HEK293 (cell line): ENCODE measurements at regions not wholly inside any gene's neighbourhood (a gene's known extent, or its start where the extent isn't known, plus 50 kb on each side); places are given as distances from the start of the nearest gene placed in this dataset.
A peak's percentile ranks its signal among the peaks of the same experiment; 100 is the strongest.

Experiments used
- CTCF ChIA-PET: fragments of 350-600 bp; formaldehyde crosslinking; extraction: SDS; loops from one replicate; lab custom pipeline; 2021; ENCODE audit warnings: antibody characterized with exemption; lab: Yijun Ruan, JAX
- POLR2A ChIA-PET: fragments of 300-600 bp; formaldehyde crosslinking; extraction: SDS; loops from one replicate; lab custom pipeline; 2020; ENCODE audit warnings: antibody characterized with exemption, inconsistent platforms; lab: Yijun Ruan, JAX
- H3K27ac ChIP-seq: fragments of 200-500 bp; sonication (Bioruptor generic); 2 replicates; pipeline ENCODE4 v1.5.1; 2014; ENCODE audit warnings: low read depth, low read length, control low read depth, inconsistent platforms; ENCODE audit errors: extremely low read depth
- H3K36me3 ChIP-seq, 2 experiments: fragments of 200-500 bp in 1 of 2; sonication (Bioruptor generic) in 1 of 2; 1 replicate in 1 of 2; 2 replicates in 1 of 2; pipeline ENCODE4 v1.5.1; 2014 to 2017; ENCODE audit warnings: inconsistent platforms in 2 of 2, low read length in 2 of 2; ENCODE audit not compliant: control insufficient read depth in 2 of 2, insufficient read depth in 1 of 2
- H3K4me1 ChIP-seq: fragments of 200-500 bp; sonication (Bioruptor generic); 2 replicates; pipeline ENCODE4 v1.5.1; 2014; ENCODE audit warnings: mild to moderate bottlenecking, low read length, inconsistent platforms; ENCODE audit not compliant: control insufficient read depth, insufficient read depth
- H3K4me3 ChIP-seq: 2 replicates; pipeline ENCODE4 v1.5.1; 2011; ENCODE audit warnings: low read depth, mild to moderate bottlenecking, control low read depth, low read length, moderate library complexity
- H3K9me3 ChIP-seq: fragments of 200-500 bp; sonication (Bioruptor generic); 2 replicates; pipeline ENCODE4 v1.5.1; 2014; ENCODE audit warnings: low read depth, low read length, inconsistent platforms; ENCODE audit not compliant: control insufficient read depth, insufficient read depth
- EGR2 ChIP-seq: fragments of 450-650 bp; formaldehyde crosslinking; IDR thresholded peaks from 2 replicates; pipeline ENCODE4 v1.5.1; 2016; ENCODE audit warnings: low read depth, missing biosample characterization, missing genetic modification characterization
- MYNN ChIP-seq: fragments of 450-650 bp; formaldehyde crosslinking; IDR thresholded peaks from 2 replicates; pipeline ENCODE4 v1.5.1; 2016; ENCODE audit warnings: missing biosample characterization, missing genetic modification characterization, borderline replicate concordance
- ZBTB17 ChIP-seq: fragments of 450-650 bp; formaldehyde crosslinking; IDR thresholded peaks from 2 replicates; pipeline ENCODE4 v1.5.1; 2016; ENCODE audit warnings: missing biosample characterization, missing genetic modification characterization
- ZFHX2 ChIP-seq: fragments of 450-650 bp; formaldehyde crosslinking; conservative IDR thresholded peaks from 2 replicates; pipeline ENCODE4 v1.5.1; 2016; ENCODE audit warnings: missing biosample characterization, missing genetic modification characterization
- ZNF302 ChIP-seq: fragments of 450-650 bp; formaldehyde crosslinking; IDR thresholded peaks from 2 replicates; pipeline ENCODE4 v1.5.1; 2016; ENCODE audit warnings: missing biosample characterization, missing genetic modification characterization, low read depth
- ZNF341 ChIP-seq: fragments of 450-650 bp; formaldehyde crosslinking; IDR thresholded peaks from 2 replicates; pipeline ENCODE4; 2016; ENCODE audit warnings: low read depth, missing biosample characterization, missing genetic modification characterization
- ZNF354C ChIP-seq: fragments of 450-650 bp; formaldehyde crosslinking; IDR thresholded peaks from 2 replicates; pipeline ENCODE4 v1.5.1; 2016; ENCODE audit warnings: missing biosample characterization, missing genetic modification characterization, low read depth, borderline replicate concordance
- ZNF37A ChIP-seq: fragments of 450-650 bp; IDR thresholded peaks from 2 replicates; pipeline ENCODE4 v1.5.1; 2018; ENCODE audit warnings: missing biosample characterization, missing genetic modification characterization
- ZNF571 ChIP-seq: fragments of 450-650 bp; formaldehyde crosslinking; IDR thresholded peaks from 2 replicates; pipeline ENCODE4 v1.5.0; 2017; ENCODE audit warnings: missing biosample characterization, missing genetic modification characterization
- ZNF776 ChIP-seq: fragments of 450-650 bp; formaldehyde crosslinking; IDR thresholded peaks from 2 replicates; pipeline ENCODE4 v1.5.0; 2017; ENCODE audit warnings: missing biosample characterization, missing genetic modification characterization, borderline replicate concordance
- ZNF785 ChIP-seq: fragments of 450-650 bp; formaldehyde crosslinking; IDR thresholded peaks from 2 replicates; pipeline ENCODE4 v1.5.1; 2016; ENCODE audit warnings: missing biosample characterization, missing genetic modification characterization
- TF ChIP-seq, protein P1 (sequence below): fragments of 450-650 bp; formaldehyde crosslinking; IDR thresholded peaks from 2 replicates; pipeline ENCODE4 v1.5.1; 2016; ENCODE audit warnings: missing biosample characterization, missing genetic modification characterization
- TF ChIP-seq, protein P2 (sequence below): fragments of 450-650 bp; formaldehyde crosslinking; IDR thresholded peaks from 2 replicates; pipeline ENCODE4 v1.5.1; 2017; ENCODE audit warnings: missing biosample characterization, missing genetic modification characterization
- TF ChIP-seq, protein P3 (sequence below): sonication (generic); formaldehyde crosslinking; IDR thresholded peaks from 2 replicates; pipeline ENCODE4 v1.8.1; 2022; ENCODE audit warnings: mild to moderate bottlenecking, moderate library complexity, missing genetic modification reagents
- TF ChIP-seq, protein P4 (sequence below): fragments of 450-650 bp; formaldehyde crosslinking; IDR thresholded peaks from 2 replicates; pipeline ENCODE4 v1.5.1; 2016; ENCODE audit warnings: missing biosample characterization, missing genetic modification characterization
- TF ChIP-seq, protein P5 (sequence below): fragments of 450-650 bp; formaldehyde crosslinking; IDR thresholded peaks from 2 replicates; pipeline ENCODE4 v1.5.1; 2016; ENCODE audit warnings: missing biosample characterization, missing genetic modification characterization
- TF ChIP-seq, protein P6 (sequence below): fragments of 450-650 bp; formaldehyde crosslinking; IDR thresholded peaks from 2 replicates; pipeline ENCODE4 v1.5.1; 2016; ENCODE audit warnings: missing biosample characterization, missing genetic modification characterization, low read depth
- TF ChIP-seq, protein P7 (sequence below): fragments of 450-650 bp; formaldehyde crosslinking; IDR thresholded peaks from 2 replicates; pipeline ENCODE4 v1.5.1; 2016; ENCODE audit warnings: missing biosample characterization, missing genetic modification characterization

DNA sequence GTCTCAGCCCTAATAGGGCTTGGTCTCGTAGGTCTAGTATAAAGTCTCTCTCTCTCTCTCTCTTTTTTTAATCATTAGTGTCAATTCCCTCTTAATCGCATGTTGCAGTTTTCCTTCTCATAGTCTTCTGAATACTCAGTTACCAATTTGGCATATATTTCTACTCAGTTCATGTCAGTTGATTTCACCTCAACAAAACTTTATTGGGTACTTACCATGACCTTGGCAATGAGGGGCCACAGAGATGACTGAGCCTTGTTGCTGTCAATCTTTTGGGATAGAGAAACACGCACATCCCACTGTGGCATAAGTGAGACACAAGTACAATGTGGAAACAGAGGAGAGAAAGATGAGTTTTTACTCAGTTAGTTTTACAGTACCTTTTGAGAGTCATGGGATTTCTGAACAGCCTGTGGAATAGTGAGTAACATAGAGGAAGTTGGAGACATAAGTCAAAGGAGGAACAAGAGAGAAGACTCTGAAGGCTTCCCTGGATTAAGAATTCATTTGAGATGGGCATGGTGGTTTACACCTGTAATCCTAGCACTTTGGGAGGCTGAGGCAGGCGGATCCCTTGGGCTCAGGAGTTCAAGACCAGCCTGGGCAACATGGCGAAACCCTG lies 150.2 kb upstream of the CBLB start:
- Histone ChIP-seq H3K36me3 (no peaks in the 10 kb centered on the region), H3K4me3 (no peak overlapping the region), H3K4me1 (no peaks in the 10 kb centered on the region), H3K9me3 (no peaks in the 10 kb centered on the region), H3K27ac (no peak overlapping the region)
- ChIA-PET POLR2A (no interaction called here), CTCF (interaction anchor here (0.6 kb wide), 1 partner anchor 1048 kb away, joined by 3 read pairs; no protein-coding TSS in a partner anchor)
- no peak for TF ChIP-seq ZNF785
- TF ChIP-seq, protein P1, sequence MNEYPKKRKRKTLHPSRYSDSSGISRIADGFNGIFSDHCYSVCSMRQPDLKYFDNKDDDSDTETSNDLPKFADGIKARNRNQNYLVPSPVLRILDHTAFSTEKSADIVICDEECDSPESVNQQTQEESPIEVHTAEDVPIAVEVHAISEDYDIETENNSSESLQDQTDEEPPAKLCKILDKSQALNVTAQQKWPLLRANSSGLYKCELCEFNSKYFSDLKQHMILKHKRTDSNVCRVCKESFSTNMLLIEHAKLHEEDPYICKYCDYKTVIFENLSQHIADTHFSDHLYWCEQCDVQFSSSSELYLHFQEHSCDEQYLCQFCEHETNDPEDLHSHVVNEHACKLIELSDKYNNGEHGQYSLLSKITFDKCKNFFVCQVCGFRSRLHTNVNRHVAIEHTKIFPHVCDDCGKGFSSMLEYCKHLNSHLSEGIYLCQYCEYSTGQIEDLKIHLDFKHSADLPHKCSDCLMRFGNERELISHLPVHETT, result no peak
- TF ChIP-seq, protein P2, sequence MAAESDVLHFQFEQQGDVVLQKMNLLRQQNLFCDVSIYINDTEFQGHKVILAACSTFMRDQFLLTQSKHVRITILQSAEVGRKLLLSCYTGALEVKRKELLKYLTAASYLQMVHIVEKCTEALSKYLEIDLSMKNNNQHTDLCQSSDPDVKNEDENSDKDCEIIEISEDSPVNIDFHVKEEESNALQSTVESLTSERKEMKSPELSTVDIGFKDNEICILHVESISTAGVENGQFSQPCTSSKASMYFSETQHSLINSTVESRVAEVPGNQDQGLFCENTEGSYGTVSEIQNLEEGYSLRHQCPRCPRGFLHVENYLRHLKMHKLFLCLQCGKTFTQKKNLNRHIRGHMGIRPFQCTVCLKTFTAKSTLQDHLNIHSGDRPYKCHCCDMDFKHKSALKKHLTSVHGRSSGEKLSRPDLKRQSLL (tag by site-specific recombination), result no peak

DNA sequence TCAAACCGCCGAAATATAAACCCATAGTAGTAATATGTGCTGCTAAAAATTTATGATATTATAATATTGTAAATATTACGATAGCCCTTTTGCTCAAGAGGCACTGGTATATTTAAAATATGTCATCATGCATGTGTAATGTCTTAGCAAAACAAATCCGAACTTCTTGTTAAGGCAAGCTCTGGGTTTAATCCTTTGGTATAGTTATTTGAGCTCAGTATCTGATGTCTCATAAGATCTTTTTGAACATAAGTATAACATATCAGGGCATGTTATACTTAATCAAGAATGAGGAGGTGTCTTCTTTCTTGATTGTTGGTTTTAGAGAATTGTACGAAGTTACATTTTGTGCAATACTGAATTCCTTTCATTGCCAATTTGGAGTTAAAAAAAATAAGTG lies 154.1 kb upstream of the CBLB start:
- Histone ChIP-seq H3K4me3 (no peak overlapping the region), H3K9me3 (no peaks in the 10 kb centered on the region), H3K36me3 (no peaks in the 10 kb centered on the region), H3K4me1 (no peaks in the 10 kb centered on the region), H3K27ac (no peak overlapping the region)
- TF ChIP-seq ZNF571 (tag by site-specific recombination) (no peak), ZNF354C (tag by site-specific recombination) (no peak), ZNF341 (no peak)
- POLR2A ChIA-PET, result no interaction called here
- CTCF ChIA-PET, result interaction anchor here (1.2 kb wide), 1 partner anchor 155 kb away, joined by 3 read pairs; no protein-coding TSS in a partner anchor

DNA sequence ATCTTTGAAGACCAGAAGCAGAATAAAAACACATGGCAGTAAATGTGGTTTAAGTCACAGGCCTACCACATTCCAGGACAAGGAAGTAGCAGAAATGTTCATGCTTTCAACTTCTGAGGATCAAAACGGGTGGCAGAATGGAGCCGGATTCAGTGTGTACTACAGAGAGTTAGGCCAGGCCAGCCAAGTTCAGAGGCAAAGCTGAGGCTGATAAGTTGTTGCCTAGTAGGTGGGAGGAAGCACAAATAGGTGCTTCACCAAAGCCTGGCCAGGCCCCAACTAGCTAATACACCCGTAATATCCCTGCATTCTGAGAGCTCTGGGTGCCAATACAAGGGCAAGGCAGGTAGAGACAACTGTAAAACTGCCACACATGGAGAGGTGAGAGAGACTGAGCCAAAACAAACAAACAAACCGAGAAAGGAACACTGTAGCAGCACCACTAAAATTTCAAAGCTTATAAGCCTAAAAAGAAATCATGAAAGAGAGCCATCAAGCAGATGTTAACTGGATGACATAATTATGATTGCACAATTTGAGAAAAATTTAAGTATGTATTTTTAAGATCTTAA lies 156.4 kb upstream of the CBLB start:
- no peak overlapping the region for H3K27ac ChIP-seq
- no peak overlapping the region for H3K4me3 ChIP-seq
- no peaks in the 10 kb centered on the region for H3K4me1 ChIP-seq
- ChIA-PET CTCF (no interaction called here), POLR2A (no interaction called here)
- H3K36me3 ChIP-seq, result no peaks in the 10 kb centered on the region
- no peaks in the 10 kb centered on the region for H3K9me3 ChIP-seq
- TF ChIP-seq, protein P3, sequence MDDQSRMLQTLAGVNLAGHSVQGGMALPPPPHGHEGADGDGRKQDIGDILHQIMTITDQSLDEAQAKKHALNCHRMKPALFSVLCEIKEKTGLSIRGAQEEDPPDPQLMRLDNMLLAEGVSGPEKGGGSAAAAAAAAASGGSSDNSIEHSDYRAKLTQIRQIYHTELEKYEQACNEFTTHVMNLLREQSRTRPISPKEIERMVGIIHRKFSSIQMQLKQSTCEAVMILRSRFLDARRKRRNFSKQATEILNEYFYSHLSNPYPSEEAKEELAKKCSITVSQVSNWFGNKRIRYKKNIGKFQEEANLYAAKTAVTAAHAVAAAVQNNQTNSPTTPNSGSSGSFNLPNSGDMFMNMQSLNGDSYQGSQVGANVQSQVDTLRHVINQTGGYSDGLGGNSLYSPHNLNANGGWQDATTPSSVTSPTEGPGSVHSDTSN, result no peak
- TF ChIP-seq ZNF776 (tag by site-specific recombination) (no peak), EGR2 (tag by site-specific recombination) (no peak), ZNF37A (tag by site-specific recombination) (no peak), ZNF302 (tag by site-specific recombination) (no peak), ZFHX2 (tag by site-specific recombination) (no peak), ZBTB17 (peak; percentile 71), MYNN (no peak)
- TF ChIP-seq, protein P4, sequence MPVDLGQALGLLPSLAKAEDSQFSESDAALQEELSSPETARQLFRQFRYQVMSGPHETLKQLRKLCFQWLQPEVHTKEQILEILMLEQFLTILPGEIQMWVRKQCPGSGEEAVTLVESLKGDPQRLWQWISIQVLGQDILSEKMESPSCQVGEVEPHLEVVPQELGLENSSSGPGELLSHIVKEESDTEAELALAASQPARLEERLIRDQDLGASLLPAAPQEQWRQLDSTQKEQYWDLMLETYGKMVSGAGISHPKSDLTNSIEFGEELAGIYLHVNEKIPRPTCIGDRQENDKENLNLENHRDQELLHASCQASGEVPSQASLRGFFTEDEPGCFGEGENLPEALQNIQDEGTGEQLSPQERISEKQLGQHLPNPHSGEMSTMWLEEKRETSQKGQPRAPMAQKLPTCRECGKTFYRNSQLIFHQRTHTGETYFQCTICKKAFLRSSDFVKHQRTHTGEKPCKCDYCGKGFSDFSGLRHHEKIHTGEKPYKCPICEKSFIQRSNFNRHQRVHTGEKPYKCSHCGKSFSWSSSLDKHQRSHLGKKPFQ, result no peak
- TF ChIP-seq, protein P5, sequence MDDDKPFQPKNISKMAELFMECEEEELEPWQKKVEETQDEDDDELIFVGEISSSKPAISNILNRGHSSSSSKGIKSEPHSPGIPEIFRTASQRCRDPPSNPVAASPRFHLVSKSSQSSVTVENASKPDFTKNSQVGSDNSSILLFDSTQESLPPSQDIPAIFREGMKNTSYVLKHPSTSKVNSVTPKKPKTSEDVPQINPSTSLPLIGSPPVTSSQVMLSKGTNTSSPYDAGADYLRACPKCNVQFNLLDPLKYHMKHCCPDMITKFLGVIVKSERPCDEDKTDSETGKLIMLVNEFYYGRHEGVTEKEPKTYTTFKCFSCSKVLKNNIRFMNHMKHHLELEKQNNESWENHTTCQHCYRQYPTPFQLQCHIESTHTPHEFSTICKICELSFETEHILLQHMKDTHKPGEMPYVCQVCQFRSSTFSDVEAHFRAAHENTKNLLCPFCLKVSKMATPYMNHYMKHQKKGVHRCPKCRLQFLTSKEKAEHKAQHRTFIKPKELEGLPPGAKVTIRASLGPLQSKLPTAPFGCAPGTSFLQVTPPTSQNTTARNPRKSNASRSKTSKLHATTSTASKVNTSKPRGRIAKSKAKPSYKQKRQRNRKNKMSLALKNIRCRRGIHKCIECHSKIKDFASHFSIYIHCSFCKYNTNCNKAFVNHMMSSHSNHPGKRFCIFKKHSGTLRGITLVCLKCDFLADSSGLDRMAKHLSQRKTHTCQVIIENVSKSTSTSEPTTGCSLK (tag by site-specific recombination), result no peak
- TF ChIP-seq, protein P6, sequence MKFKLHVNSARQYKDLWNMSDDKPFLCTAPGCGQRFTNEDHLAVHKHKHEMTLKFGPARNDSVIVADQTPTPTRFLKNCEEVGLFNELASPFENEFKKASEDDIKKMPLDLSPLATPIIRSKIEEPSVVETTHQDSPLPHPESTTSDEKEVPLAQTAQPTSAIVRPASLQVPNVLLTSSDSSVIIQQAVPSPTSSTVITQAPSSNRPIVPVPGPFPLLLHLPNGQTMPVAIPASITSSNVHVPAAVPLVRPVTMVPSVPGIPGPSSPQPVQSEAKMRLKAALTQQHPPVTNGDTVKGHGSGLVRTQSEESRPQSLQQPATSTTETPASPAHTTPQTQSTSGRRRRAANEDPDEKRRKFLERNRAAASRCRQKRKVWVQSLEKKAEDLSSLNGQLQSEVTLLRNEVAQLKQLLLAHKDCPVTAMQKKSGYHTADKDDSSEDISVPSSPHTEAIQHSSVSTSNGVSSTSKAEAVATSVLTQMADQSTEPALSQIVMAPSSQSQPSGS (tag by site-specific recombination), result 0 out of 2 replicates have a peak, but pooled peaks have one; percentile 21
- TF ChIP-seq, protein P7, sequence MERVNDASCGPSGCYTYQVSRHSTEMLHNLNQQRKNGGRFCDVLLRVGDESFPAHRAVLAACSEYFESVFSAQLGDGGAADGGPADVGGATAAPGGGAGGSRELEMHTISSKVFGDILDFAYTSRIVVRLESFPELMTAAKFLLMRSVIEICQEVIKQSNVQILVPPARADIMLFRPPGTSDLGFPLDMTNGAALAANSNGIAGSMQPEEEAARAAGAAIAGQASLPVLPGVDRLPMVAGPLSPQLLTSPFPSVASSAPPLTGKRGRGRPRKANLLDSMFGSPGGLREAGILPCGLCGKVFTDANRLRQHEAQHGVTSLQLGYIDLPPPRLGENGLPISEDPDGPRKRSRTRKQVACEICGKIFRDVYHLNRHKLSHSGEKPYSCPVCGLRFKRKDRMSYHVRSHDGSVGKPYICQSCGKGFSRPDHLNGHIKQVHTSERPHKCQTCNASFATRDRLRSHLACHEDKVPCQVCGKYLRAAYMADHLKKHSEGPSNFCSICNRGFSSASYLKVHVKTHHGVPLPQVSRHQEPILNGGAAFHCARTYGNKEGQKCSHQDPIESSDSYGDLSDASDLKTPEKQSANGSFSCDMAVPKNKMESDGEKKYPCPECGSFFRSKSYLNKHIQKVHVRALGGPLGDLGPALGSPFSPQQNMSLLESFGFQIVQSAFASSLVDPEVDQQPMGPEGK, result no peak
